Endothelial cell (in vitro differentiated cells): ENCODE measurements at regions not wholly inside any gene's neighbourhood (a gene's known extent, or its start where the extent isn't known, plus 50 kb on each side); places are given as distances from the start of the nearest gene placed in this dataset.

Source experiments
- DNase-seq: peaks from one replicate; pipeline ENCODE4 v3.0.0; 2021; ENCODE audit warnings: low spot score
- H3K27ac Mint-ChIP-seq: one replicate; pipeline ENCODE4 v1.8.0; 2021; ENCODE audit warnings: mixed read lengths, inconsistent platforms; ENCODE audit not compliant: unreplicated experiment
- H3K27me3 Mint-ChIP-seq: one replicate; pipeline ENCODE4 v1.8.0; 2021; ENCODE audit warnings: mild to moderate bottlenecking, moderate library complexity, mixed read lengths, inconsistent platforms; ENCODE audit not compliant: unreplicated experiment
- H3K36me3 Mint-ChIP-seq: one replicate; pipeline ENCODE4 v1.8.0; 2021; ENCODE audit warnings: mild to moderate bottlenecking, low read depth, mixed read lengths, inconsistent platforms; ENCODE audit not compliant: unreplicated experiment
- H3K4me1 Mint-ChIP-seq: one replicate; pipeline ENCODE4 v1.8.0; 2021; ENCODE audit warnings: mild to moderate bottlenecking, mixed read lengths, inconsistent platforms; ENCODE audit not compliant: unreplicated experiment
- H3K4me3 Mint-ChIP-seq: one replicate; pipeline ENCODE4 v1.8.0; 2021; ENCODE audit warnings: mild to moderate bottlenecking, mixed read lengths, inconsistent platforms; ENCODE audit not compliant: unreplicated experiment
- H3K9me3 Mint-ChIP-seq: one replicate; pipeline ENCODE4 v1.8.0; 2021; ENCODE audit warnings: mixed read lengths, inconsistent platforms; ENCODE audit not compliant: unreplicated experiment
- TF ChIP-seq, protein P1 (sequence below): fragments of 200-600 bp; sonication (generic); IDR thresholded peaks from one replicate; pipeline ENCODE4 v1.5.0; 2021; ENCODE audit warnings: antibody characterized with exemption; ENCODE audit not compliant: unreplicated experiment

DNA sequence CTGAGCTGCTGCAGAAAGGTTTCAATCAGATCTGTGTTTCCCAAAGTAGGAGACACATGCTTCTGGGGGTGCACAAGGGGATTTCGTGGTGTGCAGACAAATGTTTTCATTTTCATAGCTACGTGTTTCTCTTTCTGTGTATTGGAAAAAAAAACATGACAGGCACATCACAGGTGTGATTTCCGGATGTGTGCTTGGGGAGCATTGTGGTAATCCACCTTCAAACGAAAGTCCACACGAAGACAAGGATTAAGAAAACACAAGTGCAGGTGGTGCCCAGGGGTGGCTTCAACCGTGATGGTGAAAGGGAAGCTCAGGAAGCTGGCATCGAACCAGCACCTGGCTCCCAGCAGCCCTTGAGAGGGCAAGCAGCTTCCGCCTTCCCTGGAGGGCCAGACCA, 164.6 kb upstream of the LINGO1 start:
- DNase-seq: no peak
- Mint-ChIP-seq H3K4me1 (peaks cover 14% of the 10 kb centered on the region), H3K27me3 (peaks cover 5% of the 10 kb centered on the region), H3K27ac (no peak overlapping the region), H3K4me3 (no peak overlapping the region), H3K36me3 (no peaks in the 10 kb centered on the region), H3K9me3 (no peaks in the 10 kb centered on the region)
- TF ChIP-seq, protein P1, sequence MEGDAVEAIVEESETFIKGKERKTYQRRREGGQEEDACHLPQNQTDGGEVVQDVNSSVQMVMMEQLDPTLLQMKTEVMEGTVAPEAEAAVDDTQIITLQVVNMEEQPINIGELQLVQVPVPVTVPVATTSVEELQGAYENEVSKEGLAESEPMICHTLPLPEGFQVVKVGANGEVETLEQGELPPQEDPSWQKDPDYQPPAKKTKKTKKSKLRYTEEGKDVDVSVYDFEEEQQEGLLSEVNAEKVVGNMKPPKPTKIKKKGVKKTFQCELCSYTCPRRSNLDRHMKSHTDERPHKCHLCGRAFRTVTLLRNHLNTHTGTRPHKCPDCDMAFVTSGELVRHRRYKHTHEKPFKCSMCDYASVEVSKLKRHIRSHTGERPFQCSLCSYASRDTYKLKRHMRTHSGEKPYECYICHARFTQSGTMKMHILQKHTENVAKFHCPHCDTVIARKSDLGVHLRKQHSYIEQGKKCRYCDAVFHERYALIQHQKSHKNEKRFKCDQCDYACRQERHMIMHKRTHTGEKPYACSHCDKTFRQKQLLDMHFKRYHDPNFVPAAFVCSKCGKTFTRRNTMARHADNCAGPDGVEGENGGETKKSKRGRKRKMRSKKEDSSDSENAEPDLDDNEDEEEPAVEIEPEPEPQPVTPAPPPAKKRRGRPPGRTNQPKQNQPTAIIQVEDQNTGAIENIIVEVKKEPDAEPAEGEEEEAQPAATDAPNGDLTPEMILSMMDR: no peak

DNA sequence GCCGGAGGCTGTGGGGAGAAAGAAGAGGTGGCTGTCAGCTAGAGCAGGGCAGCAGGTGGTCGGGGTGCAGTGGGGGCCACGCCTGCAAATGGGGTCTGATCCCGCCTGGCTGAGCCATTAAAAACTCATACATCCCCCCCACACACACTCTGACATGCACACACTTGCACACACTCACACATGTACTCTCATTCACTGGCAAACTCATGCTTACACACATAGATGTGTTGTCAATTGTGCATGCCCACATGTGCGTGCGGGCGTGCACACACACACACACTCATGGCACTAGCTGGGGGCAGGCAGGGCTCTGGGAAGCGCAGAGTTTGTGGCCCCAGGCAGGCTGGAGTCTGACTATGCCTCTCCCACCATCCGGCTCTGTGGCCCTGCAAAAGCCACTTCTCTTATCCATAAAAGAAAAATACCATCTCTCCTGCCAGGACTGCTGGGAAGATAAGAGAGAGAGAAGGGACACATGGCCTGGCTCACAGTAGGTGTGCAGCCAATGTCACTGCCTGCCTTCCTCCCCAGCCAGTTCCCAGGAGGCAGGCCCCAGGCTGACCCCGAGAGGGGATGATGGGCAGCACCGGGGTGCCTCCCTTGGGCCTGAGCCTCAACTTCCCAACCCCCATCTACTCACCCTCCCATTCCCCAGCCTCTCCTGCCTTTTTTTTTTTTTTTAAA, 163.5 kb upstream of the LINGO1 start:
- Mint-ChIP-seq H3K4me3 (no peak overlapping the region), H3K9me3 (no peaks in the 10 kb centered on the region), H3K27me3 (peaks cover 5% of the 10 kb centered on the region), H3K4me1 (peaks cover 8% of the 10 kb centered on the region), H3K36me3 (no peaks in the 10 kb centered on the region), H3K27ac (no peak overlapping the region)
- DNase-seq: no peak
- TF ChIP-seq, protein P1: no peak

DNA sequence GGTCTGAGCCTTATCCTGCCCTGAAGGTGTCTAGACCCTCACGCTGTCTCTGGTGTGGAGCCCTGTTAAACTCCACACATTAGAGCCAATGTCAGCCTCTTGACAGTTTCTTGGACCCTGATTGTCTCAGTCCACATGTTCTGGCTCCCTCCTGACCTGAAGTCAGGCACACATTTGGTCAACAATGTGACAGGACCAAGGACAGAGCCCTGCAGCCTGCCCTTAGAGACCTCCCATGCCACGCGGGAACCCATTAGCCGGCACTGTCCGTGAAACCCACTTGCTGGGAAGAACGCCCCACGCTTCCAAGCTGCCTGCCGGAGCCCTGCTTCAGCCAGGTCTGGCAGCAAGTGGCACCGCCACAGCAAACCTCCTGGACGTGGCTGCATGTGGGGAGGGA, 162.7 kb upstream of the LINGO1 start:
- peaks cover 8% of the 10 kb centered on the region for H3K4me1 Mint-ChIP-seq
- H3K4me3 Mint-ChIP-seq: no peak overlapping the region
- H3K27ac Mint-ChIP-seq: no peak overlapping the region
- DNase-seq: no peak
- peaks cover 5% of the 10 kb centered on the region for H3K27me3 Mint-ChIP-seq
- H3K9me3 Mint-ChIP-seq: no peaks in the 10 kb centered on the region
- H3K36me3 Mint-ChIP-seq: no peaks in the 10 kb centered on the region
- TF ChIP-seq, protein P1: no peak

DNA sequence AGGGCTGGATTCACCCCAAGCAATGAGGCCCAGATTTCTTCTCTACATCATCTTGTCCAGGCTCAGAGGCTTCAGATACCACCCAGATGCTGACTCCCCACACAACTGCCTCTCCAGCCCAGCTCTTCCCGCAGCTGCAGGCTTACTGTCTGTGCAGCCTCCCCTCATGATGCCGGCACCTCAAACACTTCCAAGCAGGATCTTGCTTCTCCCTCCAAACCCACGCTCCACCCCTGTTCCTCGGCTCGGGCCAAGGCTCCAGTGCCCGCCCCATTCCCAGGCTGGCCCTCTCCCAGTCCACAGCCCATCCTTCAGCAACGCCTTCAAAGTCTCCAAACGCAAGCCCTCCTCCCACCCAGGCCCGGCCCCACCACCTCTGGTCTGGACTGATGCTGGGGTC, 159.2 kb upstream of the LINGO1 start:
- Mint-ChIP-seq H3K27me3 (peaks cover 4% of the 10 kb centered on the region), H3K4me1 (no peaks in the 10 kb centered on the region), H3K9me3 (no peaks in the 10 kb centered on the region), H3K4me3 (no peak overlapping the region), H3K36me3 (no peaks in the 10 kb centered on the region), H3K27ac (no peak overlapping the region)
- TF ChIP-seq, protein P1: no peak
- DNase-seq: no peak

DNA sequence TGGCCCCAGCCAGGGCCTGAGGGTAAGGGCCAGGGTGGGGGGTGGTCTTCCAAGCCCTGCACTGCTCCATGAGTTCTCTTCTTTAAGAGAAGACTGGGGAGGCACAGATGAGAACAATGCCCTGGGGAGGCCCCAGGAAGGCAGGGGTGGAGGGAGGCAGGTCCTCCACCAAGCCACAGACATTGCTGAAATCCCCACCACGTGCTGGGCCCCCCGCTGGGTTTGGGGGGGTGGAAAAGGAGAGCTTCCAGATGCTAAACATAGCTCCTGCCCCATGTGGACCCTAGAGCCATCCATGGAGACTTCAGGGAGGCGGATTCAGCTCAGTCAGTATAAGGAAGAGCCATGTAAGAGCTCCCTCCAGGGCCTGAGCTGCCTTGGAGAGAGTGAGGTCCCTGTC, 157.8 kb upstream of the LINGO1 start:
- TF ChIP-seq, protein P1: no peak
- Mint-ChIP-seq H3K9me3 (no peaks in the 10 kb centered on the region), H3K4me1 (peaks cover 4% of the 10 kb centered on the region)

More for the DNA sequence above, 157.8 kb upstream of the LINGO1 start:
- DNase-seq: no peak
- Mint-ChIP-seq H3K27ac (no peak overlapping the region), H3K4me3 (no peak overlapping the region), H3K27me3 (peaks cover 5% of the 10 kb centered on the region), H3K36me3 (no peaks in the 10 kb centered on the region)
